ENCODE measurements at regions not wholly inside any gene's neighbourhood (a gene's known extent, or its start where the extent isn't known, plus 50 kb on each side); places are given as distances from the start of the nearest gene placed in this dataset.

DNA sequence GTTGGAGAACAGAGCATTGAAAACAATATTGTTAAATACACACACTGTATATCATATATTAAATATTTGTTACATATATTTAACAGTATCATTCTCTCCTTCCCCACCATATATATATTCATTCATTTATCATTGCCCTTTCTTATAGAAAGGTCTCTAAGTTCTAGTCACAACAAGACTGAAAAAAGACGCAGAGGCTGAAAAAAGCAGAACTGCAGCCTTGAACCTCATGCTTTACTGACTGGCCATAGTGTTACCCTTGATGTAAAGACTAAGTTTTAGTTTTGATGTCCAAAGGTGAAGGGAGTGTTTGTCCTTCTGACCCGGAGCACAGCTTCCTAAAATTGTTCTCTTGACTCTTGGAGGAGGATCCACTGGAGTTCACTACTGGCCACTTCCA lies 247.9 kb downstream of the PTEN start:
- no peak for DNase-seq

DNA sequence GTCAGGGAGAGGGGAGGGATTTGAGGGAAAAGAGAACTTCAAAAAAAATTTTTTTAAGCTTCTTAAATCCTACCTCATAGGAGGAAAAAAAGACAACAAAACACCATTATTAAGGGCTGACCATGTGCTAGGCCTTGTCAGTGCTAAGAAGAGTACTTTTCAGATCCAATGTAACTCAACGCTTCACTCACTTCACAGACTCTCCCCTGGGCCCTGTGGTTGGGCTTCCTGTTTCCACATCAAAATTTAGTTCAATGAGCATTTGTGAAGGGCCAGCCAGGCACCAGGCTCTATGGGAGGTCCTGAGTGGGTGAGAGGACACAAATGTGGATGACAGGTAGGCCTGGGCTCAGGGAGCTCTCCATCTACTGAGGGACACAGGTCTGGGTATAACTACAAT lies 249.8 kb downstream of the PTEN start:
- DNase-seq = peak in 1 of 2 donors; percentile 47

DNA sequence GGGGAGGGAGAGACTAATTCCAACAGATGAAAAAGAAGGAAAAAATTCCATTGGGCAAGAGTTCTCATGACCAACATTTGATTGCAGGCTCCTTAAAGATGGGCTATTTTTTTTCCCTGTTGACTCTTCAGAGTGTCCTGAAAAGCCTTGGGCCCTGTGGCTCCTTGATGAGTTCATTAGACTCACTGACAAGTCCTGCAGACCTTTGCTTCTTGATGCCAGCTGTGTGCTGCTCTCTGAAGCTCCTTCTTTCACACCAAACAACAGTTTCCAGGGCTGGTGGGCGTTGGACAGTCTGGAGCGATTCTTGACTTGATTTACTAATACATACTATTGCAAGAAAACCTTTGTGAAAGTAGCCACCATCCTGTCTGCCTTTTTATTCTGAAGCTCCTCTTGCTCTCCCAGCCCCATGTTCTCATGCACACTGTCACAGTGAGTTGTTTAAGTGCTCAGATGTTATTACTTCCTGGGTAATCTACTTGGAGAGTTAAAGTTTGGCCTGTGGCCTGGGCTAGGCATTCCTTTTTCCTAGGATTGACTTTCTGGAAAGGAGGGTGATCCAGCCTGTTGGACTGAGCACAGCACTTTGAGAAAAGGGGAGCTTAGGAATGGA lies 250.3 kb downstream of the PTEN start:
- no peak for DNase-seq

DNA sequence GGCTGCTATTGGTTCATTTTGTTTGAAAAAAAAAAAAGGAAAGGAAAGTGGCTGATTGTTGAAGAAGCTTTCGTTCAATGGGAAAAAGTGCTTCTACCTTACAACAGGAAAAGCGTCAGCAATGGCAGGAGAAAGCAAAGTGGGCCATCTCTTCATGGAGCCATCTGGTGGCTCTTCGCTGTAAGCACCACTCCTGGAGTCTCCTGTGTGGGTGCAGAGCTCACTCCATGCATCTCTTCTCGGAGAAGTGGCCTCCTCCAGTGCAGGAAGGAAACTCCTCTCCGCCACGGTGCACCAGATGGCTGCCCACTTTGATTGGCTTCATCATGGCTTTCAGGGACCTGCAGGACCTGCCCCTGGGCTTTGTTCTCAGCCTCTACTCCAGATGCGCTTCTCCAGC lies 250.9 kb downstream of the PTEN start:
- DNase-seq = peak; percentile 37 to 40

DNA sequence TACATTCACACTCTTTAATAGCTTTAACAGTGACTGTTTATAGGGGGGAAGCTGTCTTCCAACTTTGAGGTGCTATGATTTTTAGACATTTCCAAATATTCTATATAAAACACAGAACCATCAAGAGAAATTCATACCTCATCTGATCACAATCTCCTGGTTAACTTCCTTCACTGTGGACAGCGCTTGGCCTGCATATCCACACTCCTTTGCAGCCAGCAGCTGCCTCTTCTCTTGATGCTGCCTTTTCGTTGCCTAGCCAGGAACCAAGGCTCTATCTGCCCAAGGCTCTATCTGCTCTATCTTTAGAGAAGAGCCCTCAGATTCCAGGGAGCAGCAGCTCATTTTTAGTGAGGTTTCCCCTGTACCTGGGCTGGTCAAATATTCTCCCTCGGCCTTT lies 252.0 kb downstream of the PTEN start:
- DNase-seq = no peak

DNA sequence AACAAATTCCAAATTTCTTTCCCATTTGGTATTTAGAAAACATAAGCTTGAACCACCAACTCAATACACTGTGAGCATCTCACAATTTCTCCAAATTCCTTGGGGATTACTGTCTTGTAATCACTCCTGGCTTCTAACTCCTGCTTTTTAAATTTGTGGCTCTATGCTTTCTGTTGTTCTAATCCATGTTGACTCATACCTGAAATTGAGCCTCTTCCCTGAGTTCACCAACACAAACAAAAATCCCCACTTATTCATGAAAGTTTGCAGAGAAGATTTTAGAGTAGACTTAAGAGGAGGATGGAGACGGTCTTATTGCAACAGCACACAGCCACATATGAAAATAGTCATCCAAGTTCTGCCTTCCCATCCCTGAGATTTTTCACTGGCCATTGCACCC lies 252.5 kb downstream of the PTEN start:
- DNase-seq = no peak

DNA sequence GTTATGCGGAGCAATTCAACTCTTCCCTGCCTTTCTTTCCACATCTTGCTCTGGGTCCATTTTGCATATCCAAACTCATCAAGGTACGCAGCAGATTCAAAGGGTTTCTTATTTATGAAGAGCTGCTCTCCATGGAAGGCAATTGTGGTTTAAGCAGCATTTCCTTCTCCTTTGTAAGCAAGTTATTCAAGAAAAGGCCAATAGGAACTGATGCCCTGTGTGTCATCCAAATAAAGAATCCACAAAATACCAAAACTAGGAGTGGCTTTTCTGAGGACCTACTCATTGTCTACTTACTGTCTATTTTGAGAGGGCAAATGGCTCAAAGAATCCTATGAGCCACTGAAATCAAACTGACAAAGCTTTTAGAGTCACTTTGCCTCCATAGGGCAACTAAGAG lies 253.1 kb downstream of the PTEN start:
- DNase-seq = no peak

DNA sequence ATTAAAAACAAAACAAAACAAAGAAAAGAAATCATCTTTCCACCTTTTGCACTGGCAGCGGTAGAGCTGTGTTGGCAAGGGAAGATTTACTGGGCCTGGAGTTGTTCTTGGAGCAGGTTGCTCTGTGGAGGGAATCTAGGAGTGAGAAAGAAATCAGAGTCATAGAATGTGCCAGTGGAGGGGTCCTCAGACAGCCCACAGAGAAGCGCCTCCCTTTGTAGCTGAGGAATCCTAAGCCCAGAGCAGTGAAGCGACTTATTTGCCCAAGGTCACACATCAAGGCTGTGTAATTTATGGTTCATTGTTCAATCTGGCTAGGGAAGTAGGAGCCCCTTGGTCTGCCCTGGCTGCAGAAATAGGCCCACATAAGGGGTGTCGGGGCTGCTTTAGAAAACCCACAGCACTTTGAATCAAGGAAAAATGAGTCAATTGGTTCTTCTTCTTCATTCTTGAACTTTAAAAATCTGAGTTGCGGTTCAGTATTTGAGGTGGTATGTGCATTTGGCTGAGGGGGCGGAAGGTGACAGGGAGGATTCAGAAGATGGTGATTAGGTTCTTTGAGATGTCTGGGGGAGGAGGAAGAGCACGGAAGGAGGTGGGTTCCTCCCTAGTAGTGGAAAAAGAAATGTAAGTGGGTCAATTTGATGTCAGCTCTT lies 253.7 kb downstream of the PTEN start:
- DNase-seq = no peak

DNA sequence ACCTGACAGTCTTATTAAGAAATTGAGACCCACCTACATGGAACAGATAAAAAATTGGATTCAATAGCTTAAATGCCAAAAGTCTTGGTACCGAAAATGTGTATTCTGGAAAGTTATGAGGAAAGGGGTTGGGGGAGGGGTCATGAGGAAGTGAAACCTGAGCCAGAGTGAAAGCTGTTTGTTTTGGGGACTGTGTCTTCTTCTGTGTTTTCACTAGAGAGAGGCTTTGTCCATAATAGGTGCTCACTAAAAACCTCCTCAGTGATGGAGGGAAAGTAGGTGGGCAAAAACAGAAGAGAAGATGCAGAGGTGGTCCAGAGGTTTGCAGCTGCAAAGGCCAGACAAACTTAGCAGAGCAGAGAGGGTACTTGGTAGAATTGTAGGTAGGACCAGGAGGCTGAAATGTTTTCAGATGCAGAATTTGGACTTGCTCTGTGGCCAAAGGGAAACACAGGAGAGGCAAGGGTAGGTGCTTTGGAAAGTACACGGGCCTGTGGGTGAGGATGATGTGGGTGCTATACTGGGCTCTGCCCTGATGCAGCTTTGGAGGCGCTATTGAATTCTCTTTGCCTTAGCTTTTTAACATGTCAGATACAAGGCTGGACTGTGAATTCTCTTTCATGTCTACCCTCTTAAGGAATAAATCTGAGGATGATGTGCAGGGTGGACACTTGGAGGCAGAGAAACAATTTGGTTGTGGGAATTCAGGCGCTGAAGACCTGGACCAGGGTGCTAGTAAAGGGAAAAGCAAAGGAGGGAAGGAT lies 254.6 kb downstream of the PTEN start:
- DNase-seq = peak; percentile 22 to 30

DNA sequence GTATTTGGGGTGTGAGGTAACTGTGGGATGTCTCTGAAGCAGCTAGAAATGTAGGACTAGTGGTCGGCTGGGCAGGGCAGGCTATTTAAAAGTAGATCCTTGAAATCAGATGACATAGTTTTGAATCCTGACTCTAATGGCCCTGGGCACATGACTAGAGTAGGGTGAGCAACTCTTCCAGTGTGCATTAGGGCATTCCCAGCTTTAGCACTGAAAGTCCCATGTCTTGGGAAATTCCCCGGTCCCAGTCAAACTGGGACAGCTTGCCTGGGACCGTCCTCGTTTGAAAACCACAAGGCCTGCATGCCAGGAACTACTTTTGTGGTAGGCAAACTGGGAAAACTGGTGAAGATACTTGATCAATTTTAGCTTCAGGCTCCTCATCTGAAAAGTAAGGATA lies 255.3 kb downstream of the PTEN start:
- no peak for DNase-seq

DNA sequence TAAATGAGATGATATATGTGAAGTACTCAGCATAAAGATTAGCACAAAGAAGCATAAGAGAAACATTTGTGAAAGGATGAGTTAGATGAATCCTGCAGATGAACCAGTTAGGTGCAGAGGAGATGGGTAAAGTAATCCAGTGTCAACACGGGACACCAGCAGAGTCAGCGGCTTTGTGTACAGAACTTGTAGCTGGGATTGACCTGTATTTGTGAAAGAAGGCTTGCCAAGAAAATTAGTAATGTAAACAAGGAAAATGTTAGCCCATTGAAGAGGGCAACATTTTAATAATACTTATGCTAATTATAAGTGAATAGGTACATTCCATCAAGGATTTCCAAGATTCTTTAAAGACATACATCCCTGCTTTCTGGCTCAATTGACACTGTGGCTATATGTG lies 255.7 kb downstream of the PTEN start:
- DNase-seq = no peak

DNA sequence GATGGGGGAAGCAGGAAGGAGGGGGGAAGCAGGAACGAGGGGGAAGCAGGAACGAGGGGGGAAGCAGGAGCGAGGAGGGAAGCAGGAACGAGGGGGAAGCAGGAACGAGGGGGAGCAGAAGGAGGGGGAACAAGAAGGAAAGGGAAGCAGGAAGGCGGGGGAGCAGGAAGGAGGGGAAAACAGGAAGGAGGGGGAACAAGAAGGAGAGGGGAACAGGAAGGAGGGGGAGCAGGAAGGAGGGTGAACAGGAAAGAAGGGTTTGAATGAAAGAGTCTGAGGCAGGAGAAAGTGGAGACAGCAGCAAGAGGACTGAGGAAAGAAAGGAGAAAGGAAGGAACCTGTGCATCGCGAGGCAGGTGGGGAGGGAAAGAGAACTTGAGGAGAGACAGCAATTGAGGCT lies 256.6 kb downstream of the PTEN start:
- DNase-seq = no peak

DNA sequence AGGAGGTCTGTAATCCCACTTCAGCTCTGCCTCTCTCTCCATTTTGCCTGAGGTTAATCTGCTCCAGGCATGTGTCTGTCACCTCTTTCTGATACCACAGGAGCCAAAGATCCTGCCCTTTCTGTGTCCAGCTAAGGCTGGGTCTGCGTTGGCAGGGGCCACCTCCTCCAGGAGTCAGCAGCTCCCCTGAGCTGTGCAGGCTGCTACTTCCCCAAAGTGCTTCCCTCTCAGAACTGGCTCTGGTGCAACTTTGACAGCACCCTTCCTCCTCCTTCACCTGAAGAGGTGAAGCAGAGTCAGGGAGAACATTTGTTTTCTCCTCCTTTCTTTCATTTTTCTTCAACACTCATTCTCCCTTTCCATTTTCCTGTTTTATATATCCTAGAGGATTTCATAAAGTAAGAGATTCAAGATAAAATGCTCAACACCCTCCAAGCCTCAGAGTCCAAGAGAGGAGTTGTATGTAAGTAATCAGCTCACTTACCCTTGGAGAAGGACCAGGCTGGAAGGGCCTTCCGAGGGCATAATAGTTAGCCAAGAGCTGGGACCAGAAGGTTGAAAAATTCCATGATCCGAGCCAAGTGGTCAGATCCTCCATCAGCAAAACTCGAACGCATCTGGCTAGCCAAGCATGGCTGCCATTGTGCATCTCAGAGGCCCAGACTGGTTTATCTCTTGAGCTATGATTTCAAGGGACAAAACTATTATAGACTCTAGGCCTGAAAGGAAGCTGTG lies 257.3 kb downstream of the PTEN start:
- DNase-seq = peak in 1 of 2 donors; percentile 35

DNA sequence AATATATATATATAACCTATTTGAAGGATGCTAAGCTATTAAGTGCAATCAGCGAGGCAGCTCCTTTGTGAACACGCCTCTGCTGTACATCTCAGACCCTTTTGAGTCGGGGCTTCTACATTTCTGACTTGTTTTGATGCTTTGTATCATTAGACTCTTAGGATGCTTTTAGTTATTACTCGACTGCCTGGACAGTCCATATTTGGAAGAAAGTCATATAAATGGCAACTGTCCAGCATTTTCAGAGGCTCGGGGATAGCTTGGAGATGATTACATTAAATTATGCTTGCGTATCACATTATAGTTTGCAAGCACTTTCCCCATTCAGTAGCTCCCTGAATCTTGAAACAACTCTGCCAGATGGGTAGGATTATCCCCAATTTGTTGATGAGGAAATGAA lies 257.9 kb downstream of the PTEN start:
- no peak for DNase-seq

DNA sequence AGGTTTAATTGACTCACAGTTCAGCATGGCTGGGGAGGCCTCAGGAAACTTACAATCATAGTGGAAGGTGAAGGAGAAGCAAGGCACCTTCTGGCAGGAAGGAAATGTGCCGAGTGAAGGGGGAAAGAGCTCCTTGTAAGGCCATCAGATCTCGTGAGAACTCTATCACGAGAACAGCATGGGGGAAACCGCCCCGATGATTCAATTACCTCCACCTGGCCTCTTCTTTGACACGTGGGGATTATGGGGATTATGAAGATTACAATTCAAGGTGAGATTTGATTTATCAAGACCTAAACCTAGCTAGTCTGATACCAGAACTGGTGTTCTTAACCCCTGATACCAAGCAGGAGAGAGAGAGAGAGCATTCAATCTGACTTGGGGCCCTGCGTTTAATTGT lies 258.7 kb downstream of the PTEN start:
- DNase-seq = no peak

DNA sequence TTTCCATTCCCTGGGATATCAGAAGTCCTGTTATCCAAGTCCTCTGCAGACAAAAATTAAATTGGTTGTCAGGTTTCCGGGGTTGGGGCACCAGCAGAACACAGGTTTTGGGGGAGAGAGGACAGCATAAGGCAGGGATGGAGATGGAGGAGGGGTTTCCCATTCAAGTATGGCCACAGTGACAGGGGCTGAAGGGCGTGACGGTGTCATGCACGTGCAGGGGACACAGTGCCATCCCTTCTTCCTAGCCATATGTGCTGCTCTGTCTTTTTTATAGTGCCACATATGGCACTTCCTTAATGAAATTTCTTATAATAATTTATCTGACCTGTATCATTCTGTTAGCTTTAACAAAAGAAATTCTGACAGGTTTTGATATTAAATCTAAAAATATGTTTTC lies 259.2 kb downstream of the PTEN start:
- no peak for DNase-seq

DNA sequence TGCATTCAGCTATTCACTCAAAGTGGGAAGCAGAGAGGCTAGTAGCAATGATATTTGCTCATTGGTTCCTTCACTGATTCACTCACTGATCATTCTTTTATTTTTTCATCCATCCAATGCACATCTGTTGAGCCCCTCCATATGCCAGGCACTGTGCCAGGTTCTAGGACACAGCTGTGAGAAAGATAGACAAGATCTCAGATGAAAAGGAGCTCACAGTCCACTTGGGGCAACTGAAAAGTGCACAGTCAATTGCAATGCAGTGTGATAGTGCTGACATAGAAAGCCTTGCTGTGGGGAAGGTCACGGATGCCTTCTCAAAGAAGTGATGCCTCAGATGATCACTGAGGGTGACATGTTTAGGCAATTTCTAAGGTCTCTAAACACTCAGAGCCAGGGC lies 262.3 kb downstream of the PTEN start:
- DNase-seq = no peak

DNA sequence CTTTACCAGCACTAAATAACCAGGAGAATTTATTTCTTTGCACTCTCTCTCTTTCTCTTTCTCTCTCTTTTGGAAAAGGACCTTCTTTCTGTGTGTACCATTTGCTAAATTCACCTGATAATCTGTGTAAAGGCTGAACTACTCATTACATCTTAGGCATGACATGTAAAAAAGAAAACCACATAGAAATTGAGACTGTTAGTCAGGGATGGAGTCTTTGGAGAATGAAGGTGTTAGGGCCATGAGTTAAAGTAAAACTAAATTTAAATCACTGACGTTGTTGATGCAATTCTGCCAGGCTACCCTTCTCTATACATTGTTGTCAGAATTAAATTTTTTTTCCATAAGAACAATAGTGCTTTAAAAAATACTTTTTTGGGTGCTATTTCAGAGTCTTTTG lies 263.3 kb downstream of the PTEN start:
- DNase-seq = no peak

DNA sequence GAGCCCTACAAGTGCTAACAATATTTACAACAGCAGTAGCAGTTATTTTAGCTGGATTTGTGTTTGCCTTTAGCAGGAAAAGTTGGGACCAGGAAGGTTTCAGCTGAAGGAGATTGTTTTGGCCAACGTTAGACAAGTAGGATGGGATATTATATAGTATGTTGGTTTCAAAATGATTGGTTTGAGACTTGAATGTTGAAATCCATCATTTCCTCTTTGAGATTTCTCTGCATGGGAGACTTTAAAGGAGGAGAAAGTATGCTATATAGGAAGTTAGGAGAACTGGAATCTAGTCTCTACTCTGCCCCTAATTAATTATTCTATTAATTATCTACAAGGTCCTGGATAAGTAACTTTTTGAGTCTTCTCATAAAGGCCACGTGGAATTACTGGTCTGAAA lies 263.8 kb downstream of the PTEN start:
- DNase-seq = no peak

DNA sequence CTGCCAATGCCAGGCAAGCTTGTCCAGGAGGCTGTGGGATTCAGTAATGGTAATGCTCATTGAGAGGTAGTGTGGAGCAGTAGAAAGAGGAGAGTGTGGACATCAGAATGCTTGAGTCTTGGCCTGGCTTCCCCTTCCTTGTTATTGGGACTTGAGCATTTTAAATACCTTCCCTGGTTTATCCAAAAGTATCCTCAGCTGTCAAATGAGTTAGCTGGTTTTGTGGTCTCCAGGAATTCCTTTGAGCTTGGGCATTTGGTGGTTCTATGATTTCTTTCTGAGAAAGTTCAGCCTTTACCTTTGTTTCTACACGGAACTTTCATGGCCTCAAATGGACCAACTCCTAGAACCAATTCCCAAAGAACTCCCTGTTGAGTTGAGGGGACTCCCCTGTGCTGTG lies 264.3 kb downstream of the PTEN start:
- DNase-seq = no peak

DNA sequence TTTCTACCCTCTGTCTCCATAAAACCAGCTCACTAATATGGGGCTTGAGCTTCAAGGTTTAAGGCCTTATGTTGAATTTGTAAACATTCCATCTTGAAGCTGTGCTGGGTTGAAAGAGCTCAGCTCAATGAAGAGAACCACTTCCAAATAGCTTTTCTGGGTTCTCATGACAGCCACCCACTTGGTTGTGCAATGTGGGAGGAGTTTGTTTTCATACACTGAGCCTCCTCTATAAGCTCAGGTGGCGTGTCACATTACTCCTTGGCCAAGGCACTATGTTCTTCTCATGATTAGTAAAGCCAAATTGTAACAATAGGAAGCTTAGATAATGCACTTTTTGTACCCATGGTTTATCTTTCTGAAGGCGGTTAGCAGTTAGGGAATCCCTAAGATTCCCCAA lies 265.6 kb downstream of the PTEN start:
- no peak for DNase-seq

DNA sequence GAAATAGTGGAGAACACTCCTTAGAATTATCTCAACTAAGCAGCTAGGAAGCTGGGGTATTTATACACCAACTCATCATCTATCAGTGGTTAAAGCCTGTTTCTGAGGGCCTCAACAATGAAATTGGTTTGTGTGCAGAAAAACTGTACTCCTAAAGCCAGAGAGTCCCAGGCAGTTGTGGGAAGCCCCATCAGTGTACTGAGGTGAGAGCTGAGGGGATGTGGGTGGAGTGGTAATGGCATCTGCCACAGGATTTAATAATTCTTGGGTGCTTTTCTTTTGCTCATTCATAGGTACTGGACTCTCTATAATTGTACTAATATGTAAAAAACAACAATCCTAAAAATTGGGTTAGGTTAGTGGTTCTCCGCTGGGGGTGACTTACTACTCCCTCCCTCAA lies 267.5 kb downstream of the PTEN start:
- no peak for DNase-seq

DNA sequence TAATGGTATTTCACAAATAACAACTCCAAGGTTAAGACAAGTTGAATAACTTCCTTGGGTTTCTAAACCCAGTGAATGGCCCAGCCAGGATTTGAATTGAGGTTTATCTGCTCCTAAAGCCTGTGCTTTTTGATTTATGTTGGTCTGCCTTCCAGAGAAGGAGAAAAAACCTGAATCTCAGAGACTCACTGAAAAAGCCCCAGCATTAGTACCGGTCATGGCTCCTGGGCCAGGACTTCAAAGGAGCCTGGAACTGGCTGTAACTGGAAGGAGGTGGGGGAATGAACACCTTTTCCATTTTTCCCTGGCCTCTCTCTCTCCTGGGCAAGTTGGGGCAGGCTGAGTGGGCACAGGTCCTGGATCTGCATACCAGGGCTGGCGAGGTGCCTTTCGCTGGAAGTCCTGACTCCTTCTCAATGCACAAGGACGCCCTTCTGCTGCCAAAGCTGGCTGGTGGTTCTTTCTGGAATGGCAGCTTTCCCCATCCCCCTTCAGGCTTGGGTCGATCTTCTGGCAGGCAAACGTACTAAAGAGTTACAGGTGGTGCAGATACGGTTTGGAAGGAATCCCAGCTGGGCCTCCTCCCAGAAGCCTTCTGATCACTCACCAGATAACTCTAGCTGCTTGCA lies 268.2 kb downstream of the PTEN start:
- no peak for DNase-seq
